ENCODE measurements at regions not wholly inside any gene's neighbourhood (a gene's known extent, or its start where the extent isn't known, plus 50 kb on each side); places are given as distances from the start of the nearest gene placed in this dataset.

- Mint-ChIP-seq H3K4me1 (peaks cover 29% of the 10 kb centered on the region), H3K27me3 (ENCODE audit: low read depth) (no peaks in the 10 kb centered on the region)
Measured at GRCh38 chr7:18216270-18216669, 188.6 kb upstream of the PRPS1L1 start.

GRCh38 chr7:18221377-18222293 is 194.0 kb upstream of the PRPS1L1 start:
- DNase-seq (ENCODE audit: low spot score in 2 of 2, unreplicated experiment in 2 of 2), result no peak
- TF ChIP-seq CTCF (IDR thresholded peaks at IDR 0.05; ENCODE audit: unreplicated experiment), result no peak
- Mint-ChIP-seq H3K27ac (no peak overlapping the region), H3K36me3 (no peaks in the 10 kb centered on the region), H3K9me3 (no peaks in the 10 kb centered on the region), H3K4me1 (peaks cover 21% of the 10 kb centered on the region), H3K27me3 (ENCODE audit: low read depth) (no peaks in the 10 kb centered on the region), H3K4me3 (no peak overlapping the region)

More at GRCh38 chr7:18216270-18216669, 188.6 kb upstream of the PRPS1L1 start:
- Mint-ChIP-seq H3K9me3 (no peaks in the 10 kb centered on the region), H3K36me3 (no peaks in the 10 kb centered on the region), H3K4me3 (no peak overlapping the region), H3K27ac (no peak overlapping the region)
- DNase-seq (ENCODE audit: low spot score in 2 of 2, unreplicated experiment in 2 of 2), result no peak
- TF ChIP-seq CTCF (IDR thresholded peaks at IDR 0.05; ENCODE audit: unreplicated experiment), result no peak

- H3K36me3 Mint-ChIP-seq, result no peaks in the 10 kb centered on the region
- no peaks in the 10 kb centered on the region for H3K9me3 Mint-ChIP-seq
- no peak overlapping the region for H3K4me3 Mint-ChIP-seq
- TF ChIP-seq CTCF (IDR thresholded peaks at IDR 0.05; ENCODE audit: unreplicated experiment), result no peak
- peaks cover 27% of the 10 kb centered on the region for H3K4me1 Mint-ChIP-seq
- H3K27ac Mint-ChIP-seq, result no peak overlapping the region
- no peak for DNase-seq (ENCODE audit: low spot score in 2 of 2, unreplicated experiment in 2 of 2)
- H3K27me3 Mint-ChIP-seq (ENCODE audit: low read depth), result no peaks in the 10 kb centered on the region
Measured at GRCh38 chr7:18222636-18223035, 195.0 kb upstream of the PRPS1L1 start.

GRCh38 chr7:18224138-18224537 is 196.5 kb upstream of the PRPS1L1 start:
- Mint-ChIP-seq H3K4me1 (peaks cover 36% of the 10 kb centered on the region), H3K36me3 (no peaks in the 10 kb centered on the region), H3K27me3 (ENCODE audit: low read depth) (no peaks in the 10 kb centered on the region), H3K4me3 (no peak overlapping the region), H3K27ac (no peak overlapping the region), H3K9me3 (no peaks in the 10 kb centered on the region)
- no peak for TF ChIP-seq CTCF (IDR thresholded peaks at IDR 0.05; ENCODE audit: unreplicated experiment)
- DNase-seq (ENCODE audit: low spot score in 2 of 2, unreplicated experiment in 2 of 2), result no peak

GRCh38 chr7:18225067-18225466 is 197.4 kb upstream of the PRPS1L1 start:
- Mint-ChIP-seq H3K4me1 (peaks cover 45% of the 10 kb centered on the region), H3K4me3 (no peak overlapping the region), H3K27ac (no peak overlapping the region), H3K27me3 (ENCODE audit: low read depth) (no peaks in the 10 kb centered on the region), H3K36me3 (no peaks in the 10 kb centered on the region), H3K9me3 (no peaks in the 10 kb centered on the region)
- no peak for TF ChIP-seq CTCF (IDR thresholded peaks at IDR 0.05; ENCODE audit: unreplicated experiment)
- DNase-seq (ENCODE audit: low spot score in 2 of 2, unreplicated experiment in 2 of 2), result no peak
